Ectodermal cell (in vitro differentiated cells): ENCODE measurements at regions not wholly inside any gene's neighbourhood (a gene's known extent, or its start where the extent isn't known, plus 50 kb on each side); places are given as distances from the start of the nearest gene placed in this dataset.

Experiments
- H3K27ac ChIP-seq: 2 replicates; pipeline ENCODE4 v1.7.0; 2013; ENCODE audit warnings: mild to moderate bottlenecking, low read depth, low read length; ENCODE audit not compliant: insufficient read depth, poor library complexity, severe bottlenecking
- H3K27me3 ChIP-seq: 2 replicates; pipeline ENCODE4 v1.7.0; 2013; ENCODE audit warnings: mild to moderate bottlenecking, low read length; ENCODE audit not compliant: insufficient read depth, control insufficient read depth, poor library complexity, severe bottlenecking
- H3K36me3 ChIP-seq: one replicate; pipeline ENCODE4 v1.7.0; 2013; ENCODE audit warnings: low read length; ENCODE audit not compliant: control insufficient read depth, insufficient read depth
- H3K4me1 ChIP-seq: one replicate; pipeline ENCODE4 v1.7.0; 2013; ENCODE audit warnings: low read length; ENCODE audit not compliant: control insufficient read depth, insufficient read depth
- H3K4me3 ChIP-seq: 2 replicates; pipeline ENCODE4 v1.7.0; 2013; ENCODE audit warnings: low read depth, low read length, control low read depth; ENCODE audit not compliant: insufficient read depth
- H3K9me3 ChIP-seq: 2 replicates; pipeline ENCODE4 v1.7.0; 2013; ENCODE audit warnings: mild to moderate bottlenecking, low read length, moderate library complexity; ENCODE audit not compliant: control insufficient read depth
- WGBS, 2 experiments: methylation state at CpG; one replicate each; pipeline ENCODE4 v1.1.7; 2013; ENCODE audit warnings: missing lambda C conversion rate in 2 of 2; 5-methylcytosine and 5-hydroxymethylcytosine counted together

DNA sequence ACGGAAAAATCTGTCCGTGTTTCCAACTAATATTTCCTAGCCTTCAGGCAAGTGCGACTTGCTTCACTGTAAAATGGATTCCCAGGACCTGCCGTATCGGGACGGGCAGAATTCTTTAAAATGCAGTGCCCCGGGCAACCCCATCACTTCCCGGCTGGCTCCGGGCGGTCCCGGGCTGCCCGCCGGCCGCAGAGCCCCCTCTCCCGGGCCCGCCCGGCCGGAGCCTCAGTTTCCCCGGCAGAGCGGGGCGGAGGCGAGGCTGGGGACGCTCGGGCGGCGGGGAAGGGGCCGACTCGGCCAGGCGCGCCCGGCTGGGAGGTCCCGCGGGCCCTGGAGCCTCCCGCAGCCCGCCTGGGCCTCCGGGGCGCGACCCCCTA, 84.2 kb upstream of the WNT7B start:
- 53 to 55% methylated on average over 38 of the region's 38 CpGs for WGBS, 2 experiments
- Histone ChIP-seq H3K27me3 (peaks cover 100% of the 10 kb centered on the region), H3K4me1 (no peaks in the 10 kb centered on the region), H3K27ac (no peak overlapping the region), H3K9me3 (no peaks in the 10 kb centered on the region), H3K4me3 (no peak overlapping the region), H3K36me3 (no peaks in the 10 kb centered on the region)

DNA sequence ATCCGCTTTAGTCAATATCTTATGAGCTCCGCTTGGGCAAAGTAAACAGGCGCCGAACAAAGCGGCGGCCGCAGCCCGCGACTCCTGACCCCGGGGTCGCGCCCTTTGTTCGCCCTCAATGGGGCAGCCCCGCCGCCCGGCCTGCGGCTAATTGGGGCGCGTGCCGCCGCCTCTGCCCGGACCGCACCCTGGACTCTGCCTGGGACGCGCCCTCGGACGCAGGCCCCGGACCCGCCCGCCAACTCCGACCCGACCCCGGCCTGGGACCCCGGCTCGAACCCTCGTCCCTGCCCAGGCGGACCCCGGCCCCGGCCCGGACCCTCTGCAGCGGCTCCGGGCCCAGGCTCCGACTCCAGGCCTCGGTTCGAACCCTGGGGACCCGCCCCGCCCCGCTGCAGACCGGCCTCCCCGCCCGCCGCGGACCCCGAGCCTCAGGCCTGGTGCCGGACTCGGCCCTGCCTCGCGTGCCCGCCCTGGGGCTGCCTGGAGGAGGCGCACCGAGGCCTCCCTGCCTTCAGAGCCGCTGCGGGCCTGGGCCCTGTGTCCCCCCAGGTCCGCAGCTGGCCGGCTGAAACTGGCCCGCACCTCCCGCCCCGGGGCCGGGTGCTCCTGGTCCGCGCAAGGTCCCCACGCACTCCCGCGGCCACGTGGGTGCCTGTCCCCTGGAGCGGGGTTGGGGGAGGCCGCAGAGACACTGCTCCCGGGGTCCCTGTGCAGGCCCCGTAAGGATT, 84.7 kb upstream of the WNT7B start:
- WGBS, 2 experiments = 51 to 58% methylated on average over 79 of the region's 79 CpGs
- no peaks in the 10 kb centered on the region for H3K4me1 ChIP-seq
- H3K36me3 ChIP-seq = no peaks in the 10 kb centered on the region
- no peaks in the 10 kb centered on the region for H3K9me3 ChIP-seq
- peaks cover 100% of the 10 kb centered on the region for H3K27me3 ChIP-seq
- no peak overlapping the region for H3K27ac ChIP-seq
- no peak overlapping the region for H3K4me3 ChIP-seq

DNA sequence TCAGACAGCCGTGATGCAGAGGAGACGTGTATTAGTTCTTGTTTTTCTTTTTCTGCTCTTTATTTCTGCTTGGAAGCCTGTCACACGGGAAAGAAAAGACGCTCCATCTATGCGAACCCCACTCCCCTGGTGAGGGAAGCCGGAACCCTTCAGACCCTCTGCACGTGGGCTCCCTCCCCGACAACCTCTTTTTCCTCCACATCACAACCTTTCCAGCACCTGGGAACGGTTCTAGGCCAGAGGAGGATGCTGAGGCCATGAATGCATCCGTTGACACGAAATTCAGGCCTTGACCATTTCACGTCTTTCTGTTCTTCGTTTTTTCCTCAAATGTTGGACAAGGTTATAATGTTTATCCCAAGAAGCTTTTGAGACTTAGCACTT, 85.3 kb upstream of the WNT7B start:
- Histone ChIP-seq H3K27me3 (peaks cover 100% of the 10 kb centered on the region), H3K9me3 (no peaks in the 10 kb centered on the region), H3K36me3 (no peaks in the 10 kb centered on the region), H3K4me3 (no peak overlapping the region), H3K27ac (no peak overlapping the region), H3K4me1 (no peaks in the 10 kb centered on the region)
- WGBS, 2 experiments = 85 to 87% methylated on average over 13 of the region's 13 CpGs

DNA sequence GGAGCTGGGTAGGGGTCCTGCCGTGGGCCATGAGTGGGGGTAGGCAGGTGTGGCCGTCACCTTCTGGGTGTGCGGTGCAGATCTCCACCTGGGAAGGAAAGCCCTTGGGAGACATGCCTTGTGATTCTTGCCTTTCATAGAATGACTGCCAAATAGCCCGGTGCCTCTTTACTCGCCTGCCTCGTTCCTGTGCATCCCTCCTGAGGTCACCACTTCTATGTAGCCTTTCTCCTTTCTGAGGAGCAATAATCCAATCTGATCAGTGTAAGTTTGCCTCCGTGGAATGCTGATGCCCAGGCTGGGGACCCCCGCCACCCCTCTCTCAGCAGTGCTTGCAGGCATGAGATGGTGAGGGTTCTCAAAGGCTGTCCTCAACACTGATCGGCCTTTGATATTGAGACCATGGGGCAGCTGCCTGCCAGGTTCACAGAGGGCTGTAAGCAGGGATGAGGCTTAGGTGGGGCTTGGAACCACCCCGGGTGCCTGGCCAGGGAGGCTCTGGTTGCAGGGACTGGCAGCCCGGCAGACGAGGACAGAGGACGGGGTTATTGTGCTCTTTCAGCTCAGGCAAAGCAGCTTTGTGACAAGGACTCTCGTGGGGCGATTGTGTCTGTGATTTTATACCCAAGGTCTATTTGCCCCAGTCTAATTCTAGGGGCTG, 86.1 kb upstream of the WNT7B start:
- Histone ChIP-seq H3K4me3 (no peak overlapping the region), H3K36me3 (no peaks in the 10 kb centered on the region), H3K9me3 (no peaks in the 10 kb centered on the region), H3K27ac (no peak overlapping the region), H3K4me1 (no peaks in the 10 kb centered on the region), H3K27me3 (peaks cover 100% of the 10 kb centered on the region)
- 91 to 93% methylated on average over 15 of the region's 15 CpGs for WGBS, 2 experiments

DNA sequence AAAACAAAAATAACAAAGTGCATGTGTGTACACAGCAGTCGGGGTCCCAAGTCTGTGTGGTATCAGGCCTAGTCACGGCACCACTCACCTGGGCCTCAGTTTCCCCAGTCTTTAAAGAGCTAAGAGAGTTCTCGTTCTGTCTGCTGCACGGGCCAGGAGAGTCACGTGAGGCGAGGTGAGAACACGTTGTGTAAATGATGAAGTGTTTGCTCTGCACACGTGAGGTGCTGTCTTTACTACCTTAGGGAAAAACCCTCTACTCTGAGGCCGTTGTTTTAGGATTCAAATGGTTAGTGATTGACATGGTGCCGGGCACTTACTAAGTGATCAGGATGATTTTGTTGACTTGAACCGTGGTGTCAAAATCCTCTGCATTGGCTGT, 86.5 kb upstream of the PPARA start:
- Histone ChIP-seq H3K4me3 (no peak overlapping the region), H3K27ac (no peak overlapping the region), H3K9me3 (no peaks in the 10 kb centered on the region), H3K36me3 (no peaks in the 10 kb centered on the region), H3K27me3 (peaks cover 100% of the 10 kb centered on the region), H3K4me1 (no peaks in the 10 kb centered on the region)
- 93 to 94% methylated on average over 11 of the region's 11 CpGs for WGBS, 2 experiments

DNA sequence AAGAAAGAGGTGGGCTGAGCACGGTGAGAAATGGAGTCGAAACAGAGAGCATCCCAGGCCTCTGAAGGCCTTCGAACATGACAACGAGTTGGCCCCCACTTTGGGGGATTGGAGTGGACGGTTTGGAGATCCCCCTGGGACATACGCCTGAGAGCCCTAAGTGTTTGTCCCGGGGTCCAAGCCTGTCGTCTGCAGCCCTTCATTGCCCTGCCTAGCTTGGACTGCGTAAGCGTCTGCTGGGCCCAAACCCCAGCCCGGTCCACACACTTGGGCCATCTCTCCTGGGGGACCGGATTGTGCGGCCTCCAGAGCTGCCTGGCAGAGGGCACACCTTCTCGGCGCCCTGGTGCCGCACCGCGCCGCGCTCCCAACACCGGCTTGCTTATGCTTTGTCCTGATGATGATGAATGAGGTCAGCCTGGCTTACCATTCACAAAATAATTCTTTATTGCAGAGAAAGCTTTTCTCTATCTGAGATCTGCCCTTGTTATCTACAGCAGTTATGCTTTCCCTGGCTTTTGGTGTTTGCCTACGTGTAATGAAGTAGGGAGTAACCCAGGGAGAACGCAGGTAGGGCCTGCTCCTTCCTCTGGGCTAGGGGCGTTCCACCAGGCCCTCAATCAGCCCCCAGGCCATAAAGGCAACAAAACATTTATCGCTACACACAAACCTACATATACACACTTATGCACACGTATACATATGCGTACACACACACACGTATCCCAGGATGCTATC, 85.9 kb upstream of the PPARA start:
- no peak overlapping the region for H3K4me3 ChIP-seq
- H3K27me3 ChIP-seq = peaks cover 100% of the 10 kb centered on the region
- H3K4me1 ChIP-seq = no peaks in the 10 kb centered on the region
- H3K27ac ChIP-seq = no peak overlapping the region
- no peaks in the 10 kb centered on the region for H3K36me3 ChIP-seq
- H3K9me3 ChIP-seq = no peaks in the 10 kb centered on the region
- 93 to 94% methylated on average over 28 of the region's 28 CpGs for WGBS, 2 experiments

DNA sequence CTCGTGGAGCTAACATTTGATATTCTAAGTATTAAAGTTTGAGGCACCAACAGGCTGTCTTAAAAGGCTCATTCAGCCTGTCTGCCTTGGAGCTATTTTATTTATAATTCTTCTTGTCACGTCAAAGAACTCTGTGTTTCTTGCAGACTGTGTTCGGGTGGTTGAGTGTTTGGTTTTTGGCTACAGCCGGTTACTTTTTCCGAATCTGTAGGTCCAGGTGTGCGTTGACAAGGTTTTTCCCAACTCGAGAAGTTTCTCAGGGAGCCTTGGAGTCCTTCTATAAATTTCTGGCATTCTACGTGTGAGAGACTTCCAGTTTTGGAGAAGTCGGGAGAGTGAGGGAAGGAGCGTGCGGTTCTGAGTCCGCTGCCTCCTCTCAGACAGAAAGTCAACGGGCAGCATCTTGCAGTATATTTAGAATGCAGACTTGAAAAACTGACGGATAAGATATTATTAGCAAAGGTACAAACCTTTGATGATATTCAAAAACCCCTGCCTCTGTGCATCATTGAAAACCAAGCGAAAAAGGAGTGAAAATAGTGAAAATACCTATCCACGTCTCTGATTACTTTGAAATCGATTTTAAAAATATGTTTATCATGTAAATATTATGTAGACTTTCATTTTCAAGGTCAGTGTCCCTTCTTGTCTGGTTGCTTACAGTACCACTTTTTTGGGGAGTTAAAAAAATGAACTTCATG, 85.2 kb upstream of the PPARA start:
- 91% methylated on average over 16 to 17 of the region's 17 CpGs for WGBS, 2 experiments
- Histone ChIP-seq H3K9me3 (no peaks in the 10 kb centered on the region), H3K4me1 (no peaks in the 10 kb centered on the region), H3K36me3 (no peaks in the 10 kb centered on the region), H3K27me3 (peaks cover 100% of the 10 kb centered on the region), H3K4me3 (no peak overlapping the region), H3K27ac (no peak overlapping the region)

DNA sequence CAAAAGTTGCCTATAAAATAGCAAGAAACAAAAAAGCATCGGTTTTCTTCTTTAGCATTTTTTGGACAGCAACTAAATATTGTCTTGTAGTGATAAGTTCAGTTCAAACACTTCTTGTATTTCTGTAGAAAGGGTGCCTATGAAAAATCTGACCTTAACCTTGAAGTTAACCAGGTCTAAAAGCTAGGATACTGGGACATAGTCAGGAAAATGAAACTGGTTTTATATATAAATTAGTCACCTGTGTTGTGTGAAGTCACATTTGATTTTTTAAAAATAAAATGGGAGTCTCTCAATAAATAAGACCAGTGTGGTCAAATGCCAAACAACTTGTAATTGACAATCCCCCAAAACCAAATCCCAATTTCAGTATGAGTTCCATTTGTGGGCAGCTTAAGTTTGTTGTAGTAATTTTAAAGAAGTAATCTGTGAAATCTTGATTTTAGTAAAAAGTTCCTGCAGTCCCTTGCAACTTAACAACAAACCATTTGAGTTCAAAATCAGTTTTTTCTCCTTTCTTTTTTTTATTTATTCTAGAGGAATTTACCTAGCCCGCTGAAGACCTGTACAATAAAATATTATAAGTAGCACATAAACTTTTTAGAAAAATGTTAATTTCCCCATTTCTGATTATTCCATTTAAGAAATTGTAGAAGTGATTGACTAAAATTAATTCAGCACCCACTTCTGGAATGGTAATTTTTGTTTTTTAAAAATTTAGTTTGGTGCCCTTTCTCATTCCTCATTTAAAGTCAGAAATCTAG, 84.5 kb upstream of the PPARA start:
- 93 to 100% methylated on average over 1 of the region's 2 CpGs for WGBS, 2 experiments
- Histone ChIP-seq H3K27me3 (peaks cover 100% of the 10 kb centered on the region), H3K36me3 (no peaks in the 10 kb centered on the region), H3K4me3 (no peak overlapping the region), H3K4me1 (no peaks in the 10 kb centered on the region), H3K9me3 (no peaks in the 10 kb centered on the region), H3K27ac (no peak overlapping the region)

DNA sequence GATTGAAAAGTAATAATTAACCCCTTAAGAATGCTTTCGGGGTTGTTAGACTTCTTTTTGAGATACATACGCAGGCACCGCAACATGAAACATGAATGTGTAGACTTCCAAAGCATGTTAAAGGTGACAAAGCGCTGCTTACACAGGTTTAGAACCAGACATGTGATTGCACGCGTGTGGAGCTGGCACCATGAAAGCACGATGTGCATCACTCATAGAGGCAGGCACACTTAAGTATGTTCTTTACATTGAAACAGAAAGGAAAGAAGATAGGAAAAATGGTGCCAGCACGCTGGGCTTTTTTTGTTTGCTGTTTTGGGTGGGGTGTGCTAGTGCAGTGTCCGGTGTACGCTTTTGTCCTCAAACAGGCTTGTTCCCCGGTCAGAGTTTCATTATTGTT, 83.6 kb upstream of the PPARA start:
- Histone ChIP-seq H3K27me3 (peaks cover 98% of the 10 kb centered on the region), H3K27ac (no peak overlapping the region), H3K4me1 (no peaks in the 10 kb centered on the region), H3K4me3 (no peak overlapping the region), H3K36me3 (no peaks in the 10 kb centered on the region), H3K9me3 (no peaks in the 10 kb centered on the region)
- 93% methylated on average over 11 of the region's 11 CpGs for WGBS, 2 experiments
